ENCODE measurements at regions not wholly inside any gene's neighbourhood (a gene's known extent, or its start where the extent isn't known, plus 50 kb on each side); places are given as distances from the start of the nearest gene placed in this dataset.

DNA sequence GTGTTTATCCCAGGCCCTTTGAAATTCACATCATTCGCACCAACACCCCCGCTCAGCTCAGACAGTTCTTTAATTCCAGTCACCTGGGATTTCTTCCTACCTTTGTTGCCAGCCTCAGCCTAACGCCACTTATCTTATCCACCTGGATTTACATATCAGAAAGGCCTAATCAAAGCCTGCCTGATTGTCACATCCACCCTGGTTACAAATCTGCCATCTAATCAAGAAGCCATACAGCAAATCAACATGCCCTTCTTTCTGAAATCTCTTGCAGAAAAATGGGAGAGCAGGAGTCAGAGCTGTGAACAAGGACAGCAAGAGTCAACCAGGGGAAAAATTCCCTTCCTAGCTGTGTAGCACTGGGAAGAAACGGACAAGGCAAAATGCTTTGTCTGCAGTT, 173.2 kb upstream of the DAB1 start:
- TF ChIP-seq CTCF (IDR thresholded peaks at IDR 0.05; ENCODE audit: insufficient read depth, low read depth, low read length, missing control alignments), result no peak
- no peak overlapping the region for H3K4me3 ChIP-seq (ENCODE audit: low read depth, low read length)
- no peak for DNase-seq (ENCODE audit: low read depth)

DNA sequence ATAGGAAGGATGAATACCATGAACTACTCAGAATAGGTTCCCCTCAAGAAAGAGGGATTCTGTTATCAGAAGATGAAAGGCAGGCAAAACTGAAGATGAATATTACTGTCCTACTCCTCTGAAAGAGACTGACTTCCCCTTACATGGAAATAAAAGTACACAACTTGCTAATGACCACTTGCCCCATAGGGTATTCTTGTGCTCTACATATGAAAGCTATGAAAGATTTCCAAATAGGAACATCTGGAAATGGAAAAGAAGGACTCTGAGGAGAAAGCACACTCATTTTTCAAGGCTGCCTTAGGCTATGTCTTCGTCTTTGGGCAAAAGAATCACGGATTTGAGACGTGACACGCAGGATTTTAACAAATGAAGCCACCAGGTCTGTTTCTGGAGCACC, 170.1 kb upstream of the DAB1 start:
- no peak overlapping the region for H3K4me3 ChIP-seq (ENCODE audit: low read depth, low read length)
- TF ChIP-seq CTCF (IDR thresholded peaks at IDR 0.05; ENCODE audit: insufficient read depth, low read depth, low read length, missing control alignments), result no peak
- no peak for DNase-seq (ENCODE audit: low read depth)

DNA sequence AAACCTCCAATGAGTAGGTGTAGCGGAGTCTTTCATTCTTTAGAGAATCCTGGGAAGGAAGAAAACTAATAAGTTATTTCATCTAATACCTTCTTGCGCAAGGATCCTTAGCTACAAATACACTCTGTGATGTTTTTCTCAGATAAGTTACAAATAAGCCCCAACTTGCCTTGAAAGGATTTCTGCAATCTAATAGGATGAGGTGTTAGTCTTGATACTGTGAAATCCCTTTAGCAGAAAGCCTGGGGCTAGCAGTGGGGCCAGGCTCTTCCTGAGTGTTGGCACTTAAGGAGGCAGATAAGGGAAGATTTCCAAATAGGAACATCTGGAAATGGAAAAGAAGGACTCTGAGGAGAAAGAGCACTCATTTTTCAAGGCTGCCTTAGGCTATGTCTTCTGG, 168.0 kb upstream of the DAB1 start:
- no peak for DNase-seq (ENCODE audit: low read depth)
- no peak overlapping the region for H3K4me3 ChIP-seq (ENCODE audit: low read depth, low read length)
- no peak for TF ChIP-seq CTCF (IDR thresholded peaks at IDR 0.05; ENCODE audit: insufficient read depth, low read depth, low read length, missing control alignments)

DNA sequence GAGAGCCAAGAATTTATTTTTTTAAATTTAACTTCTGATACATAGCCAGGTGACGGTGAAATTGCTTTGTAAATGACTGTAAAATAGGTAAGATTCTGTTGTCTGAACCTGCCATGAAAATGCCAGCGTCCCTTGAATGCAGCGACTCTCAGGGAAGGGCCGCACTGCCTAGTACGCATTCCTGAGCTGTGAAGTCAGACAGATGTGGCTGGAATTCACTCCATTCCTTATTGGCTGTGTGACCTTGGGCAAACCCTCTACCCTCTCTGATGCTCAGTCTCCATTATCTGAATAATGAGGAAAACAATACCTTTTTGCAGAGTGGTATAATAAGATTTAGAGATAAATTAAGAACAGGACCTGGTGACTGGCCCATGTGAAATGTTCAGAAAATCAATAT, 167.1 kb upstream of the DAB1 start:
- no peak for DNase-seq (ENCODE audit: low read depth)
- TF ChIP-seq CTCF (IDR thresholded peaks at IDR 0.05; ENCODE audit: insufficient read depth, low read depth, low read length, missing control alignments), result no peak
- H3K4me3 ChIP-seq (ENCODE audit: low read depth, low read length), result no peak overlapping the region

DNA sequence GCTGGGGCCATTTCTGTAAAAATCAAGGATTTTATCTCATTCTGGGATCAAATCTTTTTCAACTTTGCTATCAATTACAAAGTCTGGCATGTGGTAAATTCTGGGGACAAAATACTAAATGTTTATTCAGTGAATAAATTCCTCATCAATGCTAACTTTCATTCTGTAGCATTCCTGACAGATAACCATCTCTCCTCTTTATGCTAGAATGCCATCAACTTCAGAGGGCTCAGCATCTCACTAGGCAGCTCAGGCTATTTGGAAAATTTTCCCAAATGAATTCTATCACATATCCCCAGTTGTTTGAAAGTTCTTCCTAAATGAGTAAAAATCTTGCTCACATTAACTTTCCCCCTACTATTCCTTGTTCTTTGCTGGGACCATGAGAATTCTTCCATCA, 163.0 kb upstream of the DAB1 start:
- DNase-seq (ENCODE audit: low read depth), result no peak
- TF ChIP-seq CTCF (IDR thresholded peaks at IDR 0.05; ENCODE audit: insufficient read depth, low read depth, low read length, missing control alignments), result no peak
- no peak overlapping the region for H3K4me3 ChIP-seq (ENCODE audit: low read depth, low read length)

- H3K4me3 ChIP-seq (ENCODE audit: low read depth, low read length), result no peak overlapping the region
- no peak for TF ChIP-seq CTCF (IDR thresholded peaks at IDR 0.05; ENCODE audit: insufficient read depth, low read depth, low read length, missing control alignments)
- no peak for DNase-seq (ENCODE audit: low read depth)
Measured at GRCh38 chr1:57578680-57579079, 154.8 kb upstream of the DAB1 start.

DNA sequence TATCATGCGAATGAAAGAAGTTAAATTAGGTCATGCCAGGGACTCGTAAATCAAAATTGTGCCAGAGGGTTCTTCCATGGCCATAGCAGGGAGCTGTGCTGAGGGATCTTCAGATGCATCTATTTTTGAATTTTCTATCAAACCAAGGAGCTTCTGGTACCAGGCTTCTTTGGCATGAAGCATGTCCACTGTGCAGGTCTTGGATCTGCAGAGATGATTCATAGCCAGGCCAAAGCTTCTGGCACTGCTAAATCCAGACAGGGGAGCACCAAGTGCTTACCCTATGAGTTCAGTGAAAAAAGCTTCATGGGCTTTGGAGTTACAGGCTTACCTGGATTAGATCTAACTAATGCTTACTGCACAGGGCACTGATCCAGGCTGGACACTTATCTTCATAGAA, 154.2 kb upstream of the DAB1 start:
- DNase-seq (ENCODE audit: low read depth), result no peak
- no peak overlapping the region for H3K4me3 ChIP-seq (ENCODE audit: low read depth, low read length)
- TF ChIP-seq CTCF (IDR thresholded peaks at IDR 0.05; ENCODE audit: insufficient read depth, low read depth, low read length, missing control alignments), result no peak
